GM12873 (cell line): ENCODE measurements at regions not wholly inside any gene's neighbourhood (a gene's known extent, or its start where the extent isn't known, plus 50 kb on each side); places are given as distances from the start of the nearest gene placed in this dataset.

Experiments used
- CTCF ChIP-seq: IDR thresholded peaks from 2 replicates; pipeline ENCODE4 v1.5.1; 2012; ENCODE audit warnings: low read depth, mild to moderate bottlenecking, moderate library complexity, low read length, control low read depth; ENCODE audit not compliant: insufficient read depth; ENCODE audit errors: missing control alignments

GRCh38 chr3:104396974-104397669 lies 969.6 kb upstream of the ALCAM start:
- TF ChIP-seq CTCF, result no peak

- TF ChIP-seq CTCF, result no peak
Observed at GRCh38 chr3:104397713-104398112, 969.0 kb upstream of the ALCAM start.

GRCh38 chr3:104402902-104403301 lies 963.8 kb upstream of the ALCAM start:
- TF ChIP-seq CTCF, result no peak

- no peak for TF ChIP-seq CTCF
Observed at GRCh38 chr3:104411757-104412156, 955.0 kb upstream of the ALCAM start.

- no peak for TF ChIP-seq CTCF
Observed at GRCh38 chr3:104412608-104413580, 953.8 kb upstream of the ALCAM start.

GRCh38 chr3:104428337-104428925 lies 938.3 kb upstream of the ALCAM start:
- no peak for TF ChIP-seq CTCF

- no peak for TF ChIP-seq CTCF
Observed at GRCh38 chr3:104429727-104430126, 937.0 kb upstream of the ALCAM start.
